Nephron (organoid): ENCODE measurements at regions not wholly inside any gene's neighbourhood (a gene's known extent, or its start where the extent isn't known, plus 50 kb on each side); places are given as distances from the start of the nearest gene placed in this dataset.

Experiments
- H3K27ac Mint-ChIP-seq, 3 experiments: 2 replicates each; pipeline ENCODE4 v1.8.0; 2020; ENCODE audit warnings: mixed read lengths in 3 of 3, mild to moderate bottlenecking in 2 of 3, moderate library complexity in 1 of 3
- H3K27me3 Mint-ChIP-seq: 2 replicates; pipeline ENCODE4 v1.8.0; 2021; ENCODE audit warnings: low read depth, mild to moderate bottlenecking, moderate library complexity, mixed read lengths
- H3K36me3 Mint-ChIP-seq: 2 replicates; pipeline ENCODE4 v1.8.0; 2020; ENCODE audit warnings: low read depth, mixed read lengths
- H3K4me1 Mint-ChIP-seq: 2 replicates; pipeline ENCODE4 v1.8.0; 2020; ENCODE audit warnings: mixed read lengths
- H3K4me3 Mint-ChIP-seq, 3 experiments: 2 replicates each; pipeline ENCODE4 v1.8.0; 2020; ENCODE audit warnings: mild to moderate bottlenecking in 3 of 3, mixed read lengths in 3 of 3, moderate library complexity in 2 of 3
- H3K9me3 Mint-ChIP-seq: 2 replicates; pipeline ENCODE4 v1.8.0; 2020; ENCODE audit warnings: mixed read lengths
- TF ChIP-seq, protein P1 (sequence below), 3 experiments: fragments of 200-600 bp; sonication (generic); IDR thresholded peaks; one replicate each; pipeline ENCODE4 v1.5.0; 2021; ENCODE audit warnings: antibody characterized with exemption in 3 of 3; ENCODE audit not compliant: unreplicated experiment in 3 of 3

DNA sequence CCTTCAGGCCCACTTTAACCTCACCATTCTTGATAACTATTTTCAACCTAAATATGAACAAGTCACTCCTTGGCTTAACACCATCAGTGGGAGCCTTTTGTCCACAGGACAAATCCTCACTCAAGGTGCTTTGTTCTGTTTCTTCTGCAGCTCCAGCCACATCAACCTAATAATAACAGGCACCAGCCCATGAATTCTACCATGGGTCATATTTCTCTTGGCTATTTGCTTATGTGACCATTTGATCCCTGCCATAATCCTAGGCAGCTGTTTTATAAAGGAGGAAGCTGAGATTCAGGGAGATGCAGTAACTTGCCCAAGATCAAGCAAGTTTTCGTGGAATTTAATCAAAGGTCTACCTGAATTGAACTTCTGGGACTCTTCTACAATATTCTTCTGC, 561.3 kb downstream of the DHX35 start:
- peaks cover 25% of the 10 kb centered on the region for H3K4me1 Mint-ChIP-seq
- H3K27me3 Mint-ChIP-seq, result no peaks in the 10 kb centered on the region
- TF ChIP-seq, protein P1, sequence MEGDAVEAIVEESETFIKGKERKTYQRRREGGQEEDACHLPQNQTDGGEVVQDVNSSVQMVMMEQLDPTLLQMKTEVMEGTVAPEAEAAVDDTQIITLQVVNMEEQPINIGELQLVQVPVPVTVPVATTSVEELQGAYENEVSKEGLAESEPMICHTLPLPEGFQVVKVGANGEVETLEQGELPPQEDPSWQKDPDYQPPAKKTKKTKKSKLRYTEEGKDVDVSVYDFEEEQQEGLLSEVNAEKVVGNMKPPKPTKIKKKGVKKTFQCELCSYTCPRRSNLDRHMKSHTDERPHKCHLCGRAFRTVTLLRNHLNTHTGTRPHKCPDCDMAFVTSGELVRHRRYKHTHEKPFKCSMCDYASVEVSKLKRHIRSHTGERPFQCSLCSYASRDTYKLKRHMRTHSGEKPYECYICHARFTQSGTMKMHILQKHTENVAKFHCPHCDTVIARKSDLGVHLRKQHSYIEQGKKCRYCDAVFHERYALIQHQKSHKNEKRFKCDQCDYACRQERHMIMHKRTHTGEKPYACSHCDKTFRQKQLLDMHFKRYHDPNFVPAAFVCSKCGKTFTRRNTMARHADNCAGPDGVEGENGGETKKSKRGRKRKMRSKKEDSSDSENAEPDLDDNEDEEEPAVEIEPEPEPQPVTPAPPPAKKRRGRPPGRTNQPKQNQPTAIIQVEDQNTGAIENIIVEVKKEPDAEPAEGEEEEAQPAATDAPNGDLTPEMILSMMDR (IDR thresholded peaks at IDR 0.05; ENCODE audit: unreplicated experiment in 3 of 3), result no peak
- no peaks in the 10 kb centered on the region for H3K9me3 Mint-ChIP-seq
- H3K4me3 Mint-ChIP-seq, result no peak overlapping the region
- H3K27ac Mint-ChIP-seq, result peak overlapping the region in 2 of 3 experiments; percentile 72 to 87
- H3K36me3 Mint-ChIP-seq, result no peaks in the 10 kb centered on the region

DNA sequence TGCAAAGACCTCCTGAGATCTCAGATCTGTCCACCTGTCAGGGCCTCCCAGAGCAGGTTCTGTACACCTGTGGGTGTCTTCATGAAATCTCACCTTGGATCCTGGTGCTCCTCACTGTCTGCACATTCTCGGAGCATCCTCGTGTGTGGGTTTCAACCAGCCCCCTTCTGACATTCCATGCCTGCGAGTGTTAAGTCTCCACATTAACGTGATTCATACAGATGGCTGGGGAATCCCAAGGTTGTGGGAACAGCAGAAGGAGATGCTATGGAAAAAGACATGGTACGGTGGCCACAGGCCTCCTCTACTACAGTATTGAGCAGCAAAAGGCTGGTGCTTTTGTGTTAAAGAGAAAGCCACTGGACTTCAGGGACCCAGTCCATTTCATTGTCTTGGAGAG, 556.5 kb downstream of the DHX35 start:
- Mint-ChIP-seq H3K4me3 (no peak overlapping the region), H3K27me3 (no peaks in the 10 kb centered on the region), H3K9me3 (peaks cover 3% of the 10 kb centered on the region), H3K27ac (no peak overlapping the region), H3K4me1 (peaks cover 11% of the 10 kb centered on the region), H3K36me3 (no peaks in the 10 kb centered on the region)
- TF ChIP-seq, protein P1 (IDR thresholded peaks at IDR 0.05; ENCODE audit: unreplicated experiment in 3 of 3), result no peak

DNA sequence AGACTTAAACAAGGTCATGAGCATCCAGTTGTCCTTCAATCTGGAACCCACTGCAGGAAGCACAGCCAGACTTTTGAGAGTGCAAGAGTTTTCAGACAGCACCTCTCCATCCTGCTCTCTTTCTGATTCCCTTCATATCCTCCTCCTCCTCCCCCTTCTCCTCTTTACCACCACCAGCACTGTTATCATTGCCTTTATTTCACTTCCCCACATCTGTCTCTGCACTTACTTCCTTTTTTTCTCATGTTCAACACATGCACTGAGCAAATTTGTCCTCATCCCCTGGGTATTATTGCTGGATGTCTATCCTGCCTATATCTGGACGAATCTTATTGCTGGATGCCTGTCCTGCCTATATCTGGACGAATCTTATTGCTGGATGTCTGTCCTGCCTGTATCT, 554.8 kb downstream of the DHX35 start:
- Mint-ChIP-seq H3K27ac (no peak overlapping the region), H3K27me3 (no peaks in the 10 kb centered on the region), H3K36me3 (no peaks in the 10 kb centered on the region), H3K9me3 (peaks cover 3% of the 10 kb centered on the region), H3K4me1 (no peaks in the 10 kb centered on the region), H3K4me3 (no peak overlapping the region)
- TF ChIP-seq, protein P1 (IDR thresholded peaks at IDR 0.05; ENCODE audit: unreplicated experiment in 3 of 3), result no peak

- peaks cover 20% of the 10 kb centered on the region for H3K4me1 Mint-ChIP-seq
- peak overlapping the region in 2 of 3 experiments; percentile 19 to 22 for H3K4me3 Mint-ChIP-seq
- H3K9me3 Mint-ChIP-seq, result peaks cover 17% of the 10 kb centered on the region
- TF ChIP-seq, protein P1 (IDR thresholded peaks at IDR 0.05; ENCODE audit: unreplicated experiment in 3 of 3), result no peak
- H3K27ac Mint-ChIP-seq, result peak overlapping the region; percentile 93 to 97 (median 97)
- H3K36me3 Mint-ChIP-seq, result peaks cover 3% of the 10 kb centered on the region
- H3K27me3 Mint-ChIP-seq, result no peaks in the 10 kb centered on the region
Observed at GRCh38 chr20:39504710-39505094, 542.6 kb downstream of the DHX35 start.

- Mint-ChIP-seq H3K4me3 (peak overlapping the region in 2 of 3 experiments; percentile 19 to 22), H3K9me3 (peaks cover 14% of the 10 kb centered on the region), H3K27me3 (no peaks in the 10 kb centered on the region), H3K27ac (peak overlapping the region; percentile 93 to 97 (median 97)), H3K36me3 (peaks cover 3% of the 10 kb centered on the region), H3K4me1 (peaks cover 20% of the 10 kb centered on the region)
- TF ChIP-seq, protein P1 (IDR thresholded peaks at IDR 0.05; ENCODE audit: unreplicated experiment in 3 of 3), result no peak
Observed at GRCh38 chr20:39503902-39504709, 542.0 kb downstream of the DHX35 start.
